ENCODE measurements at regions not wholly inside any gene's neighbourhood (a gene's known extent, or its start where the extent isn't known, plus 50 kb on each side); places are given as distances from the start of the nearest gene placed in this dataset.

- no peaks in the 10 kb centered on the region for H4K20me1 ChIP-seq (replicated peaks; ENCODE audit: control insufficient read depth, extremely low read depth, insufficient read depth, low read length)
- TF ChIP-seq GATA2 (IDR thresholded peaks at IDR 0.05; ENCODE audit: insufficient read depth, insufficient read length, low read depth, low read length): no peak
- no peak for TF ChIP-seq CTCF (IDR thresholded peaks at IDR 0.05; ENCODE audit: extremely low read depth in 1 of 2, insufficient read depth in 1 of 2, low read depth in 1 of 2, low read length in 2 of 2)
- TF ChIP-seq POLR2A (IDR thresholded peaks at IDR 0.05; ENCODE audit: low read depth, low read length): no peak
- no peak for TF ChIP-seq FOS (IDR thresholded peaks at IDR 0.05; ENCODE audit: borderline replicate concordance, insufficient read depth, low read length)
- no peak for TF ChIP-seq MAX (IDR thresholded peaks at IDR 0.05; ENCODE audit: insufficient read depth, insufficient read length)
- no peak for TF ChIP-seq POLR2AphosphoS5 (IDR thresholded peaks at IDR 0.05; ENCODE audit: insufficient read depth, low read depth, low read length)
- no peak for TF ChIP-seq MYC (IDR thresholded peaks at IDR 0.05; ENCODE audit: low read depth, low read length)
- TF ChIP-seq EZH2 (IDR thresholded peaks at IDR 0.05; ENCODE audit: borderline replicate concordance, low read depth, low read length, severe bottlenecking): no peak
- TF ChIP-seq JUN (IDR thresholded peaks at IDR 0.05; ENCODE audit: borderline replicate concordance, insufficient read depth, insufficient read length, low read depth): no peak
- CTCF ChIA-PET: no interaction called here
- no peaks in the 10 kb centered on the region for H3K36me3 ChIP-seq (ENCODE audit: control insufficient read depth in 2 of 2, extremely low read depth in 1 of 2, insufficient read depth in 2 of 2, low read length in 2 of 2)
- H3K79me2 ChIP-seq (ENCODE audit: control insufficient read depth, insufficient read depth, low read length): no peaks in the 10 kb centered on the region
- peaks cover 3% of the 10 kb centered on the region for H3K9me3 ChIP-seq (replicated peaks; ENCODE audit: control insufficient read depth, insufficient read depth, low read length)
- no peaks in the 10 kb centered on the region for H3K9me1 ChIP-seq (replicated peaks; ENCODE audit: control insufficient read depth, extremely low read depth, insufficient read depth, low read length)
- H3K4me2 ChIP-seq (ENCODE audit: insufficient read depth, low read length): no peak overlapping the region
- POLR2A ChIA-PET: no interaction called here
- FAIRE-seq (no peak), DNase-seq (ENCODE audit: low read depth, low spot score) (no peak)
- no peak overlapping the region for H2AFZ ChIP-seq (ENCODE audit: low read depth, low read length)
- H3K9ac ChIP-seq (replicated peaks; ENCODE audit: extremely low read depth, insufficient read depth, low read length): no peak overlapping the region
- H3K27ac ChIP-seq (ENCODE audit: insufficient read depth, low read depth, low read length): no peak overlapping the region
- no peak overlapping the region for H3K4me3 ChIP-seq (replicated peaks in 1 of 3; ENCODE audit: insufficient read depth in 1 of 3, low read depth in 1 of 3, low read length in 3 of 3)
- H3K4me1 ChIP-seq (ENCODE audit: control insufficient read depth, extremely low read depth, insufficient read depth, low read length): no peaks in the 10 kb centered on the region
- dilution Hi-C loops (cut with MboI; ENCODE audit: extremely low pct_ligation_motif_present, low sequenced_read_pairs): no loop called here
- intact Hi-C loops (cut with micrococcal nuclease): no loop called here
- no TSS peak for BruUV-seq (replicated peaks)
- no peaks in the 10 kb centered on the region for H3K27me3 ChIP-seq (ENCODE audit: control insufficient read depth in 2 of 2, insufficient read depth in 2 of 2, low read length in 2 of 2)
Observed at GRCh38 chr4:58214376-58214775, 1104.2 kb upstream of the IGFBP7 start.

Data from endothelial cell of umbilical vein (primary cell).